Ishikawa (cell line): ENCODE measurements at regions not wholly inside any gene's neighbourhood (a gene's known extent, or its start where the extent isn't known, plus 50 kb on each side); places are given as distances from the start of the nearest gene placed in this dataset.

Experiments used
- CEBPB ChIP-seq: IDR thresholded peaks from 2 replicates; pipeline ENCODE4 v1.6.1; 2012
- TAF1 ChIP-seq: IDR thresholded peaks from 2 replicates; pipeline ENCODE4 v1.6.1; 2012; ENCODE audit warnings: low read depth, mild to moderate bottlenecking
- USF1 ChIP-seq: IDR thresholded peaks from 2 replicates; pipeline ENCODE4 v1.6.1; 2012

DNA sequence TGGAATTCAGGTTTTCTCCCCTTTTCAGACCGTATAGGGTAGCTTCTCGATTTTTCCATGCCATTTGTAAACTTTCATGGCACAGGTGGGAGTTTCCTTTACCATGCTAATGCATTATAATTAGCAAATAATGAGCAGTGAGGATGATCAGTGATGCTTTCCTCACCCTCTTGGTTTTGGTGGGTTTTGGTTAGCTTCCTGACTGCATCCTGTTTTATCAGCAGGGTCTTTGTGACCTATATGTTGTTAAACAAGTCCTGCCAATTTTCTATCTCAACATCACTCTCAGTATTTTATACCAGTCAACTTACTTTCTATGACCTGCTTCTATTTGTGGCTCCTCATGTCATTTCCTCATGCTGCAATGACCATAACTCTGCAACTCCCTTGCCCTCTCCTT is 1345.1 kb downstream of the NCAM2 start:
- no peak for TF ChIP-seq USF1
- no peak for TF ChIP-seq TAF1
- TF ChIP-seq CEBPB: no peak
